KMS-11 (cell line): ENCODE measurements at regions not wholly inside any gene's neighbourhood (a gene's known extent, or its start where the extent isn't known, plus 50 kb on each side); places are given as distances from the start of the nearest gene placed in this dataset.

ENCODE experiments used
- H2AFZ ChIP-seq: fragments of 200-600 bp; sonication (generic); 2 replicates; pipeline ENCODE4 v1.6.1; 2016; ENCODE audit warnings: antibody characterized with exemption, mixed run types, low read depth
- H3K27ac ChIP-seq: fragments of 200-600 bp; sonication (generic); 2 replicates; pipeline ENCODE4 v1.6.1; 2016; ENCODE audit warnings: mild to moderate bottlenecking, mixed run types
- H3K27me3 ChIP-seq: fragments of 200-600 bp; sonication (generic); 2 replicates; pipeline ENCODE4 v1.6.1; 2017; ENCODE audit warnings: mild to moderate bottlenecking, low read depth, mixed run types, moderate library complexity; ENCODE audit not compliant: insufficient read depth
- H3K36me3 ChIP-seq: fragments of 200-600 bp; sonication (generic); 2 replicates; pipeline ENCODE4 v1.6.1; 2017; ENCODE audit warnings: mild to moderate bottlenecking, mixed run types; ENCODE audit not compliant: insufficient read depth
- H3K4me1 ChIP-seq: fragments of 200-600 bp; sonication (generic); 2 replicates; pipeline ENCODE4 v1.6.1; 2016; ENCODE audit warnings: mild to moderate bottlenecking, low read depth, mixed run types; ENCODE audit not compliant: poor library complexity, severe bottlenecking
- H3K4me2 ChIP-seq: fragments of 200-600 bp; sonication (generic); 2 replicates; pipeline ENCODE4 v1.7.0; 2016; ENCODE audit warnings: mild to moderate bottlenecking, mixed run types
- H3K4me3 ChIP-seq: fragments of 200-600 bp; sonication (generic); IDR thresholded peaks from 2 replicates; pipeline ENCODE4 v1.6.1; 2017; ENCODE audit warnings: low read depth, low read length, mixed read lengths; ENCODE audit not compliant: insufficient read depth
- H3K79me2 ChIP-seq: fragments of 200-600 bp; sonication (generic); 2 replicates; pipeline ENCODE4 v1.6.1; 2016; ENCODE audit warnings: low read depth, mixed run types; ENCODE audit not compliant: insufficient read depth
- H3K9ac ChIP-seq: fragments of 200-600 bp; sonication (generic); 2 replicates; pipeline ENCODE4 v1.6.1; 2016; ENCODE audit warnings: mild to moderate bottlenecking, mixed run types
- H4K20me1 ChIP-seq: fragments of 200-600 bp; sonication (generic); 2 replicates; pipeline ENCODE4 v1.6.1; 2016; ENCODE audit warnings: mild to moderate bottlenecking, mixed run types; ENCODE audit not compliant: insufficient read depth
- CTCF ChIP-seq: fragments of 200-600 bp; sonication (generic); conservative IDR thresholded peaks from 2 replicates; pipeline ENCODE4 v1.6.1; 2017; ENCODE audit warnings: low read depth, mild to moderate bottlenecking, antibody characterized with exemption, low read length, moderate library complexity, mixed read lengths

GRCh38 chr10:63751836-63752235 lies 230.6 kb downstream of the REEP3 start:
- no peak overlapping the region for H3K4me3 ChIP-seq

GRCh38 chr10:63752318-63752717 lies 231.1 kb downstream of the REEP3 start:
- TF ChIP-seq CTCF, result no peak

More at GRCh38 chr10:63751836-63752235, 230.6 kb downstream of the REEP3 start:
- Histone ChIP-seq H4K20me1 (no peaks in the 10 kb centered on the region), H3K27me3 (no peaks in the 10 kb centered on the region), H3K27ac (no peak overlapping the region), H3K79me2 (no peaks in the 10 kb centered on the region), H2AFZ (no peak overlapping the region), H3K9ac (no peak overlapping the region), H3K4me2 (no peak overlapping the region), H3K36me3 (no peaks in the 10 kb centered on the region), H3K4me1 (no peaks in the 10 kb centered on the region)
- no peak for TF ChIP-seq CTCF

GRCh38 chr10:63753808-63754207 lies 232.6 kb downstream of the REEP3 start:
- H3K4me3 ChIP-seq, result no peak overlapping the region
- H3K4me2 ChIP-seq, result no peak overlapping the region
- no peak overlapping the region for H3K27ac ChIP-seq
- H3K36me3 ChIP-seq, result no peaks in the 10 kb centered on the region
- H3K4me1 ChIP-seq, result no peaks in the 10 kb centered on the region
- H2AFZ ChIP-seq, result no peak overlapping the region
- no peaks in the 10 kb centered on the region for H3K79me2 ChIP-seq
- TF ChIP-seq CTCF, result no peak
- no peak overlapping the region for H3K9ac ChIP-seq
- H3K27me3 ChIP-seq, result no peaks in the 10 kb centered on the region
- no peaks in the 10 kb centered on the region for H4K20me1 ChIP-seq

More at GRCh38 chr10:63752318-63752717, 231.1 kb downstream of the REEP3 start:
- no peaks in the 10 kb centered on the region for H3K36me3 ChIP-seq
- no peaks in the 10 kb centered on the region for H3K4me1 ChIP-seq
- no peak overlapping the region for H3K4me3 ChIP-seq
- H3K27ac ChIP-seq, result no peak overlapping the region
- no peaks in the 10 kb centered on the region for H3K79me2 ChIP-seq
- no peak overlapping the region for H3K4me2 ChIP-seq
- no peaks in the 10 kb centered on the region for H4K20me1 ChIP-seq
- no peak overlapping the region for H2AFZ ChIP-seq
- H3K9ac ChIP-seq, result no peak overlapping the region
- no peaks in the 10 kb centered on the region for H3K27me3 ChIP-seq

- Histone ChIP-seq H3K9ac (no peak overlapping the region), H3K27me3 (no peaks in the 10 kb centered on the region), H3K27ac (no peak overlapping the region), H2AFZ (no peak overlapping the region), H3K4me2 (no peak overlapping the region), H3K79me2 (no peaks in the 10 kb centered on the region), H4K20me1 (no peaks in the 10 kb centered on the region), H3K4me3 (no peak overlapping the region), H3K36me3 (no peaks in the 10 kb centered on the region), H3K4me1 (no peaks in the 10 kb centered on the region)
- no peak for TF ChIP-seq CTCF
Observed at GRCh38 chr10:63755441-63755840, 234.2 kb downstream of the REEP3 start.
